Endothelial cell of umbilical vein (primary cell): ENCODE measurements at regions not wholly inside any gene's neighbourhood (a gene's known extent, or its start where the extent isn't known, plus 50 kb on each side); places are given as distances from the start of the nearest gene placed in this dataset.

ENCODE experiments used
- CTCF ChIP-seq, 2 donors: IDR thresholded peaks; 1 replicate in 1 of 2; 2 replicates in 1 of 2; pipeline ENCODE4 v1.5.1; 2011; ENCODE audit warnings: low read length in 2 of 2, mild to moderate bottlenecking in 2 of 2, moderate library complexity in 2 of 2, control low read depth in 1 of 2, inconsistent platforms in 1 of 2, low read depth in 1 of 2; ENCODE audit not compliant: insufficient read depth in 1 of 2; ENCODE audit errors: extremely low read depth in 1 of 2
- POLR2A ChIP-seq: IDR thresholded peaks from 2 replicates; pipeline ENCODE4 v1.6.1; 2012; ENCODE audit warnings: low read depth, mild to moderate bottlenecking, control low read depth, low read length

GRCh38 chr4:137443031-137443800 is 89.1 kb downstream of the PCDH18 start:
- TF ChIP-seq CTCF (IDR thresholded peaks at IDR 0.05; ENCODE audit: extremely low read depth in 1 of 2, insufficient read depth in 1 of 2, low read depth in 1 of 2, low read length in 2 of 2) (no peak), POLR2A (no peak)
